ENCODE measurements at regions not wholly inside any gene's neighbourhood (a gene's known extent, or its start where the extent isn't known, plus 50 kb on each side); places are given as distances from the start of the nearest gene placed in this dataset.

- no peaks in the 10 kb centered on the region for H3K9me2 ChIP-seq (ENCODE audit: insufficient read depth)
- no peaks in the 10 kb centered on the region for H3K36me3 ChIP-seq (ENCODE audit: low read depth)
- no peak overlapping the region for H3K27ac ChIP-seq
- H3K9me3 ChIP-seq (ENCODE audit: insufficient read depth, low read depth): 0 out of 2 replicates have a peak, but pooled peaks cover 10% of the 10 kb centered on the region
- H3F3A ChIP-seq (ENCODE audit: insufficient read depth, low read depth): peaks cover 5% of the 10 kb centered on the region; the same call in 1 of the 2 replicates
- H3K79me2 ChIP-seq (ENCODE audit: low read depth): no peaks in the 10 kb centered on the region
- H4K20me1 ChIP-seq (ENCODE audit: insufficient read depth): no peaks in the 10 kb centered on the region
- CTCF ChIA-PET: no interaction called here
- intact Hi-C loops (cut with micrococcal nuclease; ENCODE audit: unreplicated experiment): no loop called here
- no peak for TF ChIP-seq EZH2 (IDR thresholded peaks at IDR 0.05; ENCODE audit: low read depth)
- DNase-seq: no peak
- H3K4me1 ChIP-seq (replicated peaks; ENCODE audit: insufficient read depth): peaks cover 25% of the 10 kb centered on the region
- no peak overlapping the region for H3K4me3 ChIP-seq
- POLR2A ChIA-PET (ENCODE audit: unreplicated experiment): no interaction called here
- peak overlapping the region; percentile 6; the same call in 1 of the 2 replicates for H3K4me2 ChIP-seq
- no TSS peak for BruUV-seq (replicated peaks)
- H3K27me3 ChIP-seq (ENCODE audit: insufficient read depth, low read depth): no peaks in the 10 kb centered on the region
- H2AFZ ChIP-seq: peak overlapping the region; percentile 7; the same call in 1 of the 2 replicates
Measured at GRCh38 chr3:177721864-177722785, 524.8 kb upstream of the TBL1XR1 start.

GRCh38 chr3:177724020-177724638 is 526.8 kb upstream of the TBL1XR1 start:
- Histone ChIP-seq H3K9me2 (ENCODE audit: insufficient read depth) (no peaks in the 10 kb centered on the region), H3K27me3 (ENCODE audit: insufficient read depth, low read depth) (no peaks in the 10 kb centered on the region), H3K79me2 (ENCODE audit: low read depth) (no peaks in the 10 kb centered on the region), H4K20me1 (ENCODE audit: insufficient read depth) (no peaks in the 10 kb centered on the region), H3K27ac (no peak overlapping the region), H2AFZ (no peak overlapping the region), H3K4me1 (replicated peaks; ENCODE audit: insufficient read depth) (peaks cover 25% of the 10 kb centered on the region), H3K9me3 (ENCODE audit: insufficient read depth, low read depth) (0 out of 2 replicates have a peak, but pooled peaks cover 10% of the 10 kb centered on the region), H3F3A (ENCODE audit: insufficient read depth, low read depth) (peaks cover 5% of the 10 kb centered on the region; the same call in 1 of the 2 replicates), H3K4me2 (no peak overlapping the region), H3K36me3 (ENCODE audit: low read depth) (no peaks in the 10 kb centered on the region), H3K4me3 (no peak overlapping the region)
- no peak for DNase-seq
- intact Hi-C loops (cut with micrococcal nuclease; ENCODE audit: unreplicated experiment): no loop called here
- ChIA-PET POLR2A (ENCODE audit: unreplicated experiment) (no interaction called here), CTCF (no interaction called here)
- TF ChIP-seq EZH2 (IDR thresholded peaks at IDR 0.05; ENCODE audit: low read depth): no peak
- TF ChIP-seq, protein P1, sequence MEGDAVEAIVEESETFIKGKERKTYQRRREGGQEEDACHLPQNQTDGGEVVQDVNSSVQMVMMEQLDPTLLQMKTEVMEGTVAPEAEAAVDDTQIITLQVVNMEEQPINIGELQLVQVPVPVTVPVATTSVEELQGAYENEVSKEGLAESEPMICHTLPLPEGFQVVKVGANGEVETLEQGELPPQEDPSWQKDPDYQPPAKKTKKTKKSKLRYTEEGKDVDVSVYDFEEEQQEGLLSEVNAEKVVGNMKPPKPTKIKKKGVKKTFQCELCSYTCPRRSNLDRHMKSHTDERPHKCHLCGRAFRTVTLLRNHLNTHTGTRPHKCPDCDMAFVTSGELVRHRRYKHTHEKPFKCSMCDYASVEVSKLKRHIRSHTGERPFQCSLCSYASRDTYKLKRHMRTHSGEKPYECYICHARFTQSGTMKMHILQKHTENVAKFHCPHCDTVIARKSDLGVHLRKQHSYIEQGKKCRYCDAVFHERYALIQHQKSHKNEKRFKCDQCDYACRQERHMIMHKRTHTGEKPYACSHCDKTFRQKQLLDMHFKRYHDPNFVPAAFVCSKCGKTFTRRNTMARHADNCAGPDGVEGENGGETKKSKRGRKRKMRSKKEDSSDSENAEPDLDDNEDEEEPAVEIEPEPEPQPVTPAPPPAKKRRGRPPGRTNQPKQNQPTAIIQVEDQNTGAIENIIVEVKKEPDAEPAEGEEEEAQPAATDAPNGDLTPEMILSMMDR (conservative IDR thresholded peaks at IDR 0.05): no peak
- no TSS peak for BruUV-seq (replicated peaks)

GRCh38 chr3:177725165-177725564 is 527.9 kb upstream of the TBL1XR1 start:
- Histone ChIP-seq H3K4me3 (no peak overlapping the region), H3K36me3 (ENCODE audit: low read depth) (no peaks in the 10 kb centered on the region), H4K20me1 (ENCODE audit: insufficient read depth) (no peaks in the 10 kb centered on the region), H3K9me2 (ENCODE audit: insufficient read depth) (no peaks in the 10 kb centered on the region), H3K27ac (no peak overlapping the region), H3F3A (ENCODE audit: insufficient read depth, low read depth) (peaks cover 5% of the 10 kb centered on the region; the same call in 1 of the 2 replicates), H3K27me3 (ENCODE audit: insufficient read depth, low read depth) (no peaks in the 10 kb centered on the region), H3K4me2 (peak overlapping the region; percentile 12; the same call in 1 of the 2 replicates), H3K79me2 (ENCODE audit: low read depth) (no peaks in the 10 kb centered on the region), H2AFZ (peak overlapping the region; percentile 42; the same call in 1 of the 2 replicates), H3K4me1 (replicated peaks; ENCODE audit: insufficient read depth) (peaks cover 25% of the 10 kb centered on the region), H3K9me3 (ENCODE audit: insufficient read depth, low read depth) (0 out of 2 replicates have a peak, but pooled peaks cover 10% of the 10 kb centered on the region)
- ChIA-PET POLR2A (ENCODE audit: unreplicated experiment) (no interaction called here), CTCF (no interaction called here)
- TF ChIP-seq EZH2 (IDR thresholded peaks at IDR 0.05; ENCODE audit: low read depth): no peak
- TF ChIP-seq, protein P1 (conservative IDR thresholded peaks at IDR 0.05): no peak
- DNase-seq: no peak
- BruUV-seq (replicated peaks): no TSS peak
- intact Hi-C loops (cut with micrococcal nuclease; ENCODE audit: unreplicated experiment): loop anchor here (5.0 kb wide), 1 partner anchor 52 kb away; no protein-coding TSS in a partner anchor

Measured in PC-9 (cell line).